ENCODE measurements at regions not wholly inside any gene's neighbourhood (a gene's known extent, or its start where the extent isn't known, plus 50 kb on each side); places are given as distances from the start of the nearest gene placed in this dataset.

DNA sequence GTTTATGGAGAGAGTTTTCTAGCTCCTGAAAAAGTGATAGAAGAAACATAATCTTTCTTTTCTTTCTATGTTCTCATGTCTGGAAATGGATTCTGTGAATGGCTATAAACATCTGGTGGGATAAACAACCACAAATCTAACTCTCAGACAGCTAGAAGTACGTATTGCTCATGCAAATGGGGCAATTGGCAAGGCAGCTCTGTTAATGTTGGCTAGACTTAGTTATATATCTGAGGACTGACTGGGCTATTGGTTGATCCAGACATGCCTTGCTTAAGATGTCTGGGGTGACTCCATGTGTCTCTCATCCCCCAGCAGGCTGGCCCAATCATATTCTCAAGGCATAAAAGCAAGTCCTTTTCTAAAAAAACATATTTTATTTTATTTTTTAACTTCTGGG, 939.2 kb upstream of the NRXN1 start:
- WGBS, 3 donors: 38 to 54% (median 46%) methylated on average over 1 of the region's 1 CpG

DNA sequence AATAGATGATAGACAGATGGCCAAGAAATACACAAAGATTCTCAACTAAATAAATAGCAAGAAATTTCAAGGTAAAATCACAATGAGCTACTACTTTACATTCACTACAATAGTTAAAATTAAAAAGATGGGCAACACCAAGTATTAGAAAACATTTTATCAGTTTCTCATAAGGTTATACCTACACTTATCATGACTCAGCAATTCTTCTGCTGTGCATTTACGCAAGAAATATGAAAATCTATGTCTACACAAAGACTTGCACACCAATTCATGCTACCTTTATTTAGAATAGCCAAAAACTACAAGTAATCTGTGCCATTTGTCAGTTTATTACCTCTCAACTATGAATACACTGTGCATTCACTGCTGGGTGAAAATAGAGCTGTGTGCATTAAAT, 937.4 kb upstream of the NRXN1 start:
- intact Hi-C loops (cut with DNase I): no loop called here
- TF ChIP-seq, protein P1, sequence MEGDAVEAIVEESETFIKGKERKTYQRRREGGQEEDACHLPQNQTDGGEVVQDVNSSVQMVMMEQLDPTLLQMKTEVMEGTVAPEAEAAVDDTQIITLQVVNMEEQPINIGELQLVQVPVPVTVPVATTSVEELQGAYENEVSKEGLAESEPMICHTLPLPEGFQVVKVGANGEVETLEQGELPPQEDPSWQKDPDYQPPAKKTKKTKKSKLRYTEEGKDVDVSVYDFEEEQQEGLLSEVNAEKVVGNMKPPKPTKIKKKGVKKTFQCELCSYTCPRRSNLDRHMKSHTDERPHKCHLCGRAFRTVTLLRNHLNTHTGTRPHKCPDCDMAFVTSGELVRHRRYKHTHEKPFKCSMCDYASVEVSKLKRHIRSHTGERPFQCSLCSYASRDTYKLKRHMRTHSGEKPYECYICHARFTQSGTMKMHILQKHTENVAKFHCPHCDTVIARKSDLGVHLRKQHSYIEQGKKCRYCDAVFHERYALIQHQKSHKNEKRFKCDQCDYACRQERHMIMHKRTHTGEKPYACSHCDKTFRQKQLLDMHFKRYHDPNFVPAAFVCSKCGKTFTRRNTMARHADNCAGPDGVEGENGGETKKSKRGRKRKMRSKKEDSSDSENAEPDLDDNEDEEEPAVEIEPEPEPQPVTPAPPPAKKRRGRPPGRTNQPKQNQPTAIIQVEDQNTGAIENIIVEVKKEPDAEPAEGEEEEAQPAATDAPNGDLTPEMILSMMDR (IDR thresholded peaks at IDR 0.05): no peak

More for the DNA sequence above, 939.2 kb upstream of the NRXN1 start:
- DNase-seq (no peak), ATAC-seq (no peak)
- H3K27me3 ChIP-seq (ENCODE audit: insufficient read depth in 3 of 3, low read length in 2 of 3): no peaks in the 10 kb centered on the region
- no peaks in the 10 kb centered on the region for H3K9me3 ChIP-seq
- intact Hi-C loops (cut with DNase I): no loop called here
- no peak overlapping the region for H3K4me3 ChIP-seq
- H3K4me1 ChIP-seq: no peaks in the 10 kb centered on the region
- H3K27ac ChIP-seq: no peak overlapping the region
- TF ChIP-seq, protein P1 (IDR thresholded peaks at IDR 0.05): no peak
- no peaks in the 10 kb centered on the region for H3K36me3 ChIP-seq (ENCODE audit: insufficient read depth in 1 of 2, low read depth in 1 of 2)

DNA sequence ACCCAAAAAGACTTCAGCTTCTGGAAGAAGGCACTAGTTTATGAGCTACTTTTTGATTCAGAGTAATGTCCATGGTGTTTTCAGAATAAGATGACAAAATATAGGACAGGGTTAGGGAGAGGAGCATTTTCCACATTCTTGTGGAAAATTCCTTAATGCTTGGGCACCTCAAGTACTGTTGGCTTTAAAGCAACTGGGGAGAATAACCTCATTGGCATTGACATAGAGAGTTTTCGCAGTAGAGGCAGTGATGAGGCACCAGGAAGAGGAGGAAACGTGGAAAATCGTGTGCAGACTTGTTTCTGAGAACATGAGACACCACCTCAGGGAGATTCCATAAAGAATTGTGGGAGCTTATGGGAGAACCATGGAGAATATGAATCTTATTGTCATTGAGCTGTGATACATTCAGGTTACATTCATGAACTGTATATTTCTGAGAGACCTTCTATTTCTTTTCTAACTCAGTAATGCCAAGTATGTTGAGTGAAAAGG, 929.0 kb upstream of the NRXN1 start:
- H3K4me3 ChIP-seq: no peak overlapping the region
- DNase-seq (no peak), ATAC-seq (no peak)
- H3K4me1 ChIP-seq: no peaks in the 10 kb centered on the region
- H3K9me3 ChIP-seq: no peaks in the 10 kb centered on the region
- no peaks in the 10 kb centered on the region for H3K27me3 ChIP-seq (ENCODE audit: insufficient read depth in 3 of 3, low read length in 2 of 3)
- intact Hi-C loops (cut with DNase I): no loop called here
- H3K36me3 ChIP-seq (ENCODE audit: insufficient read depth in 1 of 2, low read depth in 1 of 2): no peaks in the 10 kb centered on the region
- TF ChIP-seq, protein P1 (IDR thresholded peaks at IDR 0.05): no peak
- 61 to 67% (median 63%) methylated on average over 3 of the region's 3 CpGs for WGBS, 3 donors
- no peak overlapping the region for H3K27ac ChIP-seq

More for the DNA sequence above, 937.4 kb upstream of the NRXN1 start:
- Histone ChIP-seq H3K36me3 (ENCODE audit: insufficient read depth in 1 of 2, low read depth in 1 of 2) (no peaks in the 10 kb centered on the region), H3K4me1 (no peaks in the 10 kb centered on the region), H3K27ac (no peak overlapping the region), H3K9me3 (no peaks in the 10 kb centered on the region), H3K27me3 (ENCODE audit: insufficient read depth in 3 of 3, low read length in 2 of 3) (no peaks in the 10 kb centered on the region), H3K4me3 (no peak overlapping the region)
- 29 to 63% (median 57%) methylated on average over 1 of the region's 1 CpG for WGBS, 3 donors
- DNase-seq (no peak), ATAC-seq (no peak)

DNA sequence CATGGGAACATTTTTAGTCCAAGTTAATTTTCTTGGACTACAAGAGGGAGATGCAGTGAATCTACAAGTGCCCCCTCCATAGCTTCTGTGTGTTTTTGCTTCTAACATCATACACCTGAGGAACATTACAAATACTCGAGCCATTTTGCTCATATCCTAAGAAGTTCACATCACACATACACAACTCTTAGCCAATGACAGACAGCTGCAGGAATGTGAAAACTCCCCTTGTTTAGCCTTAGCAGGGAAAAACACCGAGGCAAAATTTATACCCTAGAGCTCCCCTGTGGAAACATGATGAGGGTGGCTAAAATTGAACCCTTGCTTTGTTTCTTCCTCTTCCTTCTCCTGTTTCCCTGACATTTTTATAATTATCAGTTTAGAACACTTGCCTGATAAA, 928.3 kb upstream of the NRXN1 start:
- ATAC-seq (no peak), DNase-seq (no peak)
- Histone ChIP-seq H3K36me3 (ENCODE audit: insufficient read depth in 1 of 2, low read depth in 1 of 2) (no peaks in the 10 kb centered on the region), H3K27me3 (ENCODE audit: insufficient read depth in 3 of 3, low read length in 2 of 3) (no peaks in the 10 kb centered on the region), H3K27ac (no peak overlapping the region), H3K4me1 (no peaks in the 10 kb centered on the region), H3K4me3 (no peak overlapping the region), H3K9me3 (no peaks in the 10 kb centered on the region)
- intact Hi-C loops (cut with DNase I): no loop called here
- WGBS, 3 donors: 22 to 55% (median 34%) methylated on average over 2 of the region's 2 CpGs
- TF ChIP-seq, protein P1 (IDR thresholded peaks at IDR 0.05): no peak

DNA sequence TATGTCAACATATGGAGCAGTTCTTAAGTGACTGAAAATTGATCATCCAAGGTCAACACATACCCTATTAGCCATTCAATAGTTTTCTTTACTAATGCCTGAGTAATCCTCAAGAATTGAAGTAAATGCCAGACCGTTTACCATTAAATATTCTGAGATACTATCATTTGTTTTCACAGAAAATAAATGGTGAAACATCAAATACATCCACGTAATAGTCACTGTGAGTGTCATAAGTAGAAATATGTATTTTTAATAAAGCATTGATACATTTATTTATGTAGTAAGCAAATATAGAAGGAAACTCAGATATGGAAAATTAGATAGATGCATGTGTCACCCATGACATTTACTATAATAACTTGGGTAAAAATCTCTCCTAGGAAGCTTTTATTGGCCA, 927.8 kb upstream of the NRXN1 start:
- 34 to 67% (median 65%) methylated on average over 2 of the region's 2 CpGs for WGBS, 3 donors
- no peaks in the 10 kb centered on the region for H3K9me3 ChIP-seq
- H3K4me1 ChIP-seq: no peaks in the 10 kb centered on the region
- DNase-seq (no peak), ATAC-seq (no peak)
- intact Hi-C loops (cut with DNase I): no loop called here
- H3K27ac ChIP-seq: no peak overlapping the region
- TF ChIP-seq, protein P1 (IDR thresholded peaks at IDR 0.05): no peak
- H3K27me3 ChIP-seq (ENCODE audit: insufficient read depth in 3 of 3, low read length in 2 of 3): no peaks in the 10 kb centered on the region
- H3K36me3 ChIP-seq (ENCODE audit: insufficient read depth in 1 of 2, low read depth in 1 of 2): no peaks in the 10 kb centered on the region
- H3K4me3 ChIP-seq: no peak overlapping the region

Measured in psoas muscle (tissue), 7 donors.